Panc1 (cell line): ENCODE measurements at regions not wholly inside any gene's neighbourhood (a gene's known extent, or its start where the extent isn't known, plus 50 kb on each side); places are given as distances from the start of the nearest gene placed in this dataset.

Source experiments
- ATAC-seq: fragments of 200-7000 bp; cut with Tn5 transposase; 2 replicates; pipeline ENCODE4 v1.9.1; 2020; ENCODE audit warnings: mild to moderate bottlenecking, moderate library complexity
- BruUV-seq: library from RNA; stranded (reverse); fragments of 400-500 nt; replicated peaks from 2 replicates; lab custom pipeline; 2021; lab: Mats Ljungman, UMichigan
- CTCF ChIA-PET: fragments of 300-600 bp; sonication (Branson Sonifier 250); formaldehyde crosslinking; loops from one replicate; lab custom pipeline; 2022; ENCODE audit warnings: antibody characterized with exemption; lab: Charles Lee
- POLR2A ChIA-PET: fragments of 300-600 bp; sonication (Branson Sonifier 250); formaldehyde crosslinking; loops from one replicate; lab custom pipeline; 2022; ENCODE audit warnings: antibody characterized with exemption; lab: Charles Lee
- DNase-seq: peaks from one replicate; pipeline ENCODE4 v3.0.0-alpha.2; 2010; ENCODE audit warnings: low read depth, low spot score
- H3K27ac ChIP-seq: 2 replicates; pipeline ENCODE4 v1.5.1; 2011; ENCODE audit warnings: mild to moderate bottlenecking, low read length, inconsistent platforms
- H3K27me3 ChIP-seq: fragments of 200-500 bp; sonication (Bioruptor generic); 2 replicates; pipeline ENCODE4 v1.6.0; 2014; ENCODE audit warnings: low read length, inconsistent platforms; ENCODE audit not compliant: control insufficient read depth, insufficient read depth
- H3K36me3 ChIP-seq: fragments of 200-500 bp; sonication (Bioruptor generic); 2 replicates; pipeline ENCODE4 v1.5.1; 2014; ENCODE audit warnings: inconsistent platforms, mild to moderate bottlenecking, low read length, moderate library complexity; ENCODE audit not compliant: control insufficient read depth, insufficient read depth
- H3K4me1 ChIP-seq: 2 replicates; pipeline ENCODE4 v1.5.1; 2011; ENCODE audit warnings: inconsistent platforms, mild to moderate bottlenecking, low read length, moderate library complexity; ENCODE audit not compliant: control insufficient read depth, insufficient read depth
- H3K4me3 ChIP-seq, 2 experiments: 2 replicates each; pipeline ENCODE4 v1.5.1; 2011 to 2012; ENCODE audit warnings: low read depth in 2 of 2, low read length in 2 of 2, mild to moderate bottlenecking in 2 of 2, inconsistent platforms in 1 of 2, moderate library complexity in 1 of 2
- H3K9me3 ChIP-seq: fragments of 200-500 bp; sonication (Bioruptor generic); 2 replicates; pipeline ENCODE4 v1.5.1; 2014; ENCODE audit warnings: low read depth, mild to moderate bottlenecking, inconsistent platforms, low read length, moderate library complexity; ENCODE audit not compliant: control insufficient read depth, insufficient read depth
- POLR2AphosphoS5 ChIP-seq: IDR thresholded peaks from 2 replicates; pipeline ENCODE4 v1.6.1; 2012; ENCODE audit warnings: mild to moderate bottlenecking, low read depth, low read length, moderate library complexity
- SIN3A ChIP-seq: IDR thresholded peaks from 2 replicates; pipeline ENCODE4 v1.6.1; 2012; ENCODE audit warnings: low read depth, mild to moderate bottlenecking, low read length, moderate library complexity, borderline replicate concordance; ENCODE audit not compliant: insufficient read depth
- TCF7L2 ChIP-seq: IDR thresholded peaks from 2 replicates; pipeline ENCODE4 v1.6.1; 2011; ENCODE audit warnings: mild to moderate bottlenecking, low read depth, low read length, inconsistent platforms
- in situ Hi-C: cut with HindIII; loops from 2 replicates; pipeline ENCODE4 v1.10.0; 2016; ENCODE audit warnings: low sequenced_read_pairs, low pct_unique_long_range_greater_than_20kb
- intact Hi-C: fragments of 100-400 bp; cut with micrococcal nuclease; formaldehyde crosslinking; loops from one replicate; pipeline ENCODE4 v1.10.0; 2022; ENCODE audit not compliant: unreplicated experiment
- TF ChIP-seq, protein P1 (sequence below): fragments of 450-650 bp; IDR thresholded peaks from 2 replicates; pipeline ENCODE4 v1.5.1; 2017; ENCODE audit warnings: mild to moderate bottlenecking
- TF ChIP-seq, protein P2 (sequence below), 2 experiments: IDR thresholded peaks; 2 replicates each; pipeline ENCODE4 v1.6.1; 2011 to 2012; ENCODE audit warnings: low read depth in 2 of 2, control low read depth in 1 of 2, low read length in 1 of 2, mild to moderate bottlenecking in 1 of 2, moderate library complexity in 1 of 2; ENCODE audit not compliant: insufficient read depth in 1 of 2

DNA sequence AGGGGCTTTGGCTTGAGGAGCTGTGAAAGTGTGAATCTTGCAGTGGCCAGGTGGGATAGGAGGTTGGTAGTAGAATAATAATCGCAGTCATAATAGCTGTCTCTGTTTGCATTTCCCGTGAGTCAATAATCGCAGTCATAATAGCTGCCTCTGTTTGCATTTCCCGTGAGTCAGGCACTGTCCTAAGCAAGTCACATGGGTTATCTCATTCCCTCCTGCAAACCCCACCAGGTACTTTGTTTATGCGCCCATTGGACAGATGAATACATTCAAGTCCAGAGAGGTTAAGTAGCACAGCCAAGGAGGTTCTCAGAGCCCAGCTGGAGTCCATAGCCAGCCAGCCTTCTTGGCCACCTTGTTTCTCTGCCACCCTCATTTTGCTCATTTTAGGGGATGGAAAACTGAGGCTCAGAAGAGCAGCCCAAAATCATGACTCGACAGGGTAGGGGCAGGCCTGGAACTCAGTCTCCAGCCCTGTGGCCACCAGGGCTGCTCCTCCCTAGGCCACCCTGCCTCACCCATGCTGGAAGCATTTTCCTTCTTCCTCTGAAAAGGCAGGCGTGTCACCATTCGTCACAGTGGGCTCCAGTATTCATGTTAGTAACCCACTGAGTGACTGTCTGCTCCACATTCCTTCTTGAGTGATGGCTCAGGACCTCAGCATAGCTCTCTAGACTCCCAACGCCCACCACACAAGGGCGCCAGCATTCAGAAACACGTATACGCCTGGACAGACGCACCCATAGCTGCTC, 206.2 kb downstream of the URI1 start:
- Histone ChIP-seq H3K9me3 (no peaks in the 10 kb centered on the region), H3K4me3 (no peak overlapping the region), H3K4me1 (no peaks in the 10 kb centered on the region), H3K36me3 (no peaks in the 10 kb centered on the region), H3K27me3 (no peaks in the 10 kb centered on the region; the same call in none of the 2 replicates), H3K27ac (no peak overlapping the region)
- DNase-seq (no peak), ATAC-seq (no peak)
- intact Hi-C loops, result no loop called here
- in situ Hi-C loops, result no loop called here
- ChIA-PET POLR2A (no interaction called here), CTCF (no interaction called here)
- BruUV-seq, result no TSS peak
- no peak for TF ChIP-seq TCF7L2
- TF ChIP-seq, protein P1, sequence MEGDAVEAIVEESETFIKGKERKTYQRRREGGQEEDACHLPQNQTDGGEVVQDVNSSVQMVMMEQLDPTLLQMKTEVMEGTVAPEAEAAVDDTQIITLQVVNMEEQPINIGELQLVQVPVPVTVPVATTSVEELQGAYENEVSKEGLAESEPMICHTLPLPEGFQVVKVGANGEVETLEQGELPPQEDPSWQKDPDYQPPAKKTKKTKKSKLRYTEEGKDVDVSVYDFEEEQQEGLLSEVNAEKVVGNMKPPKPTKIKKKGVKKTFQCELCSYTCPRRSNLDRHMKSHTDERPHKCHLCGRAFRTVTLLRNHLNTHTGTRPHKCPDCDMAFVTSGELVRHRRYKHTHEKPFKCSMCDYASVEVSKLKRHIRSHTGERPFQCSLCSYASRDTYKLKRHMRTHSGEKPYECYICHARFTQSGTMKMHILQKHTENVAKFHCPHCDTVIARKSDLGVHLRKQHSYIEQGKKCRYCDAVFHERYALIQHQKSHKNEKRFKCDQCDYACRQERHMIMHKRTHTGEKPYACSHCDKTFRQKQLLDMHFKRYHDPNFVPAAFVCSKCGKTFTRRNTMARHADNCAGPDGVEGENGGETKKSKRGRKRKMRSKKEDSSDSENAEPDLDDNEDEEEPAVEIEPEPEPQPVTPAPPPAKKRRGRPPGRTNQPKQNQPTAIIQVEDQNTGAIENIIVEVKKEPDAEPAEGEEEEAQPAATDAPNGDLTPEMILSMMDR, result no peak
- TF ChIP-seq, protein P2, sequence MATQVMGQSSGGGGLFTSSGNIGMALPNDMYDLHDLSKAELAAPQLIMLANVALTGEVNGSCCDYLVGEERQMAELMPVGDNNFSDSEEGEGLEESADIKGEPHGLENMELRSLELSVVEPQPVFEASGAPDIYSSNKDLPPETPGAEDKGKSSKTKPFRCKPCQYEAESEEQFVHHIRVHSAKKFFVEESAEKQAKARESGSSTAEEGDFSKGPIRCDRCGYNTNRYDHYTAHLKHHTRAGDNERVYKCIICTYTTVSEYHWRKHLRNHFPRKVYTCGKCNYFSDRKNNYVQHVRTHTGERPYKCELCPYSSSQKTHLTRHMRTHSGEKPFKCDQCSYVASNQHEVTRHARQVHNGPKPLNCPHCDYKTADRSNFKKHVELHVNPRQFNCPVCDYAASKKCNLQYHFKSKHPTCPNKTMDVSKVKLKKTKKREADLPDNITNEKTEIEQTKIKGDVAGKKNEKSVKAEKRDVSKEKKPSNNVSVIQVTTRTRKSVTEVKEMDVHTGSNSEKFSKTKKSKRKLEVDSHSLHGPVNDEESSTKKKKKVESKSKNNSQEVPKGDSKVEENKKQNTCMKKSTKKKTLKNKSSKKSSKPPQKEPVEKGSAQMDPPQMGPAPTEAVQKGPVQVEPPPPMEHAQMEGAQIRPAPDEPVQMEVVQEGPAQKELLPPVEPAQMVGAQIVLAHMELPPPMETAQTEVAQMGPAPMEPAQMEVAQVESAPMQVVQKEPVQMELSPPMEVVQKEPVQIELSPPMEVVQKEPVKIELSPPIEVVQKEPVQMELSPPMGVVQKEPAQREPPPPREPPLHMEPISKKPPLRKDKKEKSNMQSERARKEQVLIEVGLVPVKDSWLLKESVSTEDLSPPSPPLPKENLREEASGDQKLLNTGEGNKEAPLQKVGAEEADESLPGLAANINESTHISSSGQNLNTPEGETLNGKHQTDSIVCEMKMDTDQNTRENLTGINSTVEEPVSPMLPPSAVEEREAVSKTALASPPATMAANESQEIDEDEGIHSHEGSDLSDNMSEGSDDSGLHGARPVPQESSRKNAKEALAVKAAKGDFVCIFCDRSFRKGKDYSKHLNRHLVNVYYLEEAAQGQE (IDR thresholded peaks at IDR 0.05; ENCODE audit: insufficient read depth in 1 of 2, low read depth in 2 of 2, low read length in 1 of 2), result no peak
- no peak for TF ChIP-seq POLR2AphosphoS5
- TF ChIP-seq SIN3A, result no peak

DNA sequence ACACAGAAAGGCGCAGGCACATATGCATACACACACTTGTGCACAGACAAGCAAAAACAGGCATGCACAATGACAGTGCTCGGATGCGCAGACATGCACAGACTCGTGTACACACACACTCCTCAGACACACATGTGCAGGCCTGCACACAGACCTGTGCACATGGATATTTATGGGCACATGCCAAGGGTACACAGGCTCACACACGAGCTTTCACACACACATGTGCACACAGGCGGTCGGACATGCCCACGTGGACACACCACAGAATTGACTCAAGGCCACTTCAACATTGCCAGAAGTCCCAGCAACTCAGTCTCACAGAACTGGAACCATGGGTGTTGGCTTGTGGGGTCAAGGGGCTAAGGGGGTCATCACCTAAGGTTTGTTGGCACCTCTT, 206.8 kb downstream of the URI1 start:
- Histone ChIP-seq H3K27ac (no peak overlapping the region), H3K9me3 (no peaks in the 10 kb centered on the region), H3K4me3 (no peak overlapping the region), H3K27me3 (no peaks in the 10 kb centered on the region; the same call in none of the 2 replicates), H3K4me1 (no peaks in the 10 kb centered on the region), H3K36me3 (no peaks in the 10 kb centered on the region)
- in situ Hi-C loops, result no loop called here
- ChIA-PET POLR2A (no interaction called here), CTCF (no interaction called here)
- DNase-seq, result no peak
- no peak for ATAC-seq
- TF ChIP-seq TCF7L2, result no peak
- TF ChIP-seq POLR2AphosphoS5, result no peak
- TF ChIP-seq, protein P2 (IDR thresholded peaks at IDR 0.05; ENCODE audit: insufficient read depth in 1 of 2, low read depth in 2 of 2, low read length in 1 of 2), result no peak
- TF ChIP-seq SIN3A, result no peak
- TF ChIP-seq, protein P1, result no peak
- no TSS peak for BruUV-seq
- intact Hi-C loops, result no loop called here
